CD4-positive, alpha-beta T cell (primary cell): ENCODE measurements at regions not wholly inside any gene's neighbourhood (a gene's known extent, or its start where the extent isn't known, plus 50 kb on each side); places are given as distances from the start of the nearest gene placed in this dataset.

Experiments
- ATAC-seq: fragments of 200-7000 bp; cut with Tn5 transposase; one replicate; pipeline ENCODE4 v1.10.0; 2022; ENCODE audit warnings: mild to moderate bottlenecking; ENCODE audit not compliant: poor library complexity
- CTCF ChIA-PET: fragments of 350-600 bp; sonication (Branson Sonifier 250); formaldehyde crosslinking; loops from one replicate; lab custom pipeline; 2021; ENCODE audit warnings: antibody characterized with exemption, inconsistent platforms; lab: Charles Lee
- POLR2A ChIA-PET: fragments of 350-600 bp; sonication (Branson Sonifier 250); formaldehyde crosslinking; loops from one replicate; lab custom pipeline; 2021; ENCODE audit warnings: antibody characterized with exemption, inconsistent platforms; lab: Charles Lee
- DNase-seq, 14 experiments: peaks; one replicate each; pipeline ENCODE4 v3.0.0-alpha.2; 2013 to 2020; ENCODE audit warnings: mixed read lengths in 2 of 14
- H3K27ac ChIP-seq, 2 donors: one replicate each; pipeline versions ENCODE4 v1.5.1 to v1.7.0; 2013; ENCODE audit warnings: low read length in 2 of 2, low read depth in 1 of 2, mild to moderate bottlenecking in 1 of 2
- H3K27me3 ChIP-seq, 2 experiments: 1 replicate in 1 of 2; 2 replicates in 1 of 2; pipeline versions ENCODE4 v1.6.1 to v1.7.0; 2013; ENCODE audit warnings: low read length in 2 of 2, control low read depth in 1 of 2, mild to moderate bottlenecking in 1 of 2, moderate library complexity in 1 of 2; ENCODE audit not compliant: insufficient read depth in 2 of 2, control insufficient read depth in 1 of 2
- H3K36me3 ChIP-seq: one replicate; pipeline ENCODE4 v1.6.1; 2013; ENCODE audit warnings: low read length, control low read depth; ENCODE audit not compliant: insufficient read depth
- H3K4me1 ChIP-seq: one replicate; pipeline ENCODE4 v1.6.1; 2013; ENCODE audit warnings: low read length, control low read depth; ENCODE audit not compliant: insufficient read depth
- H3K4me3 ChIP-seq: one replicate; pipeline ENCODE4 v1.5.1; 2013; ENCODE audit warnings: mild to moderate bottlenecking, low read length, moderate library complexity
- H3K9me3 ChIP-seq, 2 experiments: 1 replicate in 1 of 2; 2 replicates in 1 of 2; pipeline versions ENCODE4 v1.6.1 to v1.7.0; 2013; ENCODE audit warnings: low read length in 2 of 2, mild to moderate bottlenecking in 2 of 2, control low read depth in 1 of 2, moderate library complexity in 1 of 2; ENCODE audit not compliant: control insufficient read depth in 1 of 2, insufficient read depth in 1 of 2
- H3K27ac Mint-ChIP-seq: one replicate; pipeline ENCODE4 v1.8.0; 2020; ENCODE audit warnings: mixed read lengths
- H3K27me3 Mint-ChIP-seq: one replicate; pipeline ENCODE4 v1.8.0; 2021; ENCODE audit warnings: mixed read lengths
- H3K36me3 Mint-ChIP-seq: one replicate; pipeline ENCODE4 v1.8.0; 2021; ENCODE audit warnings: low read depth, mixed read lengths
- H3K4me1 Mint-ChIP-seq: one replicate; pipeline ENCODE4 v1.8.0; 2021; ENCODE audit warnings: low read depth, mixed read lengths
- H3K4me3 Mint-ChIP-seq: one replicate; pipeline ENCODE4 v1.8.0; 2020; ENCODE audit warnings: mild to moderate bottlenecking, mixed read lengths
- H3K9me3 Mint-ChIP-seq: one replicate; pipeline ENCODE4 v1.8.0; 2020; ENCODE audit warnings: mixed read lengths
- CTCF ChIP-seq: fragments of 200-600 bp; IDR thresholded peaks from one replicate; pipeline ENCODE4 v1.8.0; 2022; ENCODE audit warnings: antibody characterized with exemption, mild to moderate bottlenecking
- intact Hi-C, 2 experiments: fragments of 100-400 bp; cut with DNase I in 1 of 2; cut with micrococcal nuclease in 1 of 2; formaldehyde crosslinking; loops; one replicate each; pipeline versions ENCODE4 v1.15.1 to v1.9.0; 2023 to 2025; cut with DNase I, micrococcal nuclease

- no peaks in the 10 kb centered on the region for H3K4me1 ChIP-seq
- no peak overlapping the region for H3K27ac ChIP-seq
- H3K36me3 Mint-ChIP-seq = no peaks in the 10 kb centered on the region
- no peaks in the 10 kb centered on the region for H3K4me1 Mint-ChIP-seq
- ATAC-seq = no peak
- H3K4me3 ChIP-seq = no peak overlapping the region
- ChIA-PET POLR2A (no interaction called here), CTCF (no interaction called here)
- no peak overlapping the region for H3K27ac Mint-ChIP-seq
- no peaks in the 10 kb centered on the region for H3K36me3 ChIP-seq
- H3K4me3 Mint-ChIP-seq = no peak overlapping the region
- H3K27me3 ChIP-seq = peaks cover 0 to 3% of the 10 kb centered on the region in 2 experiments
- H3K9me3 ChIP-seq = no peaks in the 10 kb centered on the region
- no peaks in the 10 kb centered on the region for H3K9me3 Mint-ChIP-seq
- TF ChIP-seq CTCF = no peak
- peaks cover 18% of the 10 kb centered on the region for H3K27me3 Mint-ChIP-seq
- intact Hi-C loops = no loop called here
- DNase-seq = no peak
Observed at GRCh38 chr14:76577090-76577489, 184.2 kb upstream of the VASH1 start.

GRCh38 chr14:76577837-76578236 is 183.4 kb upstream of the VASH1 start:
- no peaks in the 10 kb centered on the region for H3K9me3 ChIP-seq
- H3K27me3 ChIP-seq = no peaks in the 10 kb centered on the region
- Mint-ChIP-seq H3K4me3 (no peak overlapping the region), H3K36me3 (no peaks in the 10 kb centered on the region), H3K27me3 (peaks cover 18% of the 10 kb centered on the region), H3K9me3 (no peaks in the 10 kb centered on the region), H3K27ac (no peak overlapping the region), H3K4me1 (no peaks in the 10 kb centered on the region)
- ChIA-PET CTCF (no interaction called here), POLR2A (no interaction called here)
- TF ChIP-seq CTCF = no peak
- no peaks in the 10 kb centered on the region for H3K4me1 ChIP-seq
- ATAC-seq (no peak), DNase-seq (no peak)
- H3K36me3 ChIP-seq = no peaks in the 10 kb centered on the region
- H3K27ac ChIP-seq = no peak overlapping the region
- H3K4me3 ChIP-seq = no peak overlapping the region
- intact Hi-C loops = no loop called here

GRCh38 chr14:76580399-76580798 is 180.9 kb upstream of the VASH1 start:
- no peaks in the 10 kb centered on the region for H3K36me3 Mint-ChIP-seq
- H3K4me1 Mint-ChIP-seq = no peaks in the 10 kb centered on the region
- intact Hi-C loops = no loop called here
- H3K27ac Mint-ChIP-seq = no peak overlapping the region
- ChIA-PET POLR2A (interaction anchor here (1.1 kb wide), 1 partner anchor 14 kb away, joined by 3 read pairs; no protein-coding TSS in a partner anchor), CTCF (no interaction called here)
- H3K9me3 Mint-ChIP-seq = no peaks in the 10 kb centered on the region
- H3K4me3 Mint-ChIP-seq = no peak overlapping the region
- Histone ChIP-seq H3K36me3 (no peaks in the 10 kb centered on the region), H3K9me3 (no peaks in the 10 kb centered on the region), H3K4me3 (no peak overlapping the region), H3K4me1 (no peaks in the 10 kb centered on the region), H3K27me3 (no peaks in the 10 kb centered on the region), H3K27ac (no peak overlapping the region)
- DNase-seq = no peak
- H3K27me3 Mint-ChIP-seq = no peaks in the 10 kb centered on the region
- no peak for TF ChIP-seq CTCF
- no peak for ATAC-seq
